GM23248 (cell line): ENCODE measurements at regions not wholly inside any gene's neighbourhood (a gene's known extent, or its start where the extent isn't known, plus 50 kb on each side); places are given as distances from the start of the nearest gene placed in this dataset.

ENCODE experiments used
- EZH2 ChIP-seq: fragments of 200-600 bp; sonication (generic); IDR thresholded peaks from 2 replicates; pipeline ENCODE4 v1.6.1; 2018; ENCODE audit warnings: antibody characterized with exemption, mild to moderate bottlenecking; ENCODE audit not compliant: insufficient read depth, poor library complexity, severe bottlenecking
- EZH2phosphoT487 ChIP-seq: fragments of 200-600 bp; sonication (generic); IDR thresholded peaks from 2 replicates; pipeline ENCODE4 v1.6.1; 2018; ENCODE audit warnings: antibody characterized with exemption, moderate library complexity, mild to moderate bottlenecking, low read depth; ENCODE audit not compliant: insufficient read depth

- TF ChIP-seq EZH2 (no peak), EZH2phosphoT487 (no peak)
These were observed 204.0 kb upstream of the LRRC3B start for GRCh38 chr3:26418553-26418952.
